H1 (cell line): ENCODE measurements at regions not wholly inside any gene's neighbourhood (a gene's known extent, or its start where the extent isn't known, plus 50 kb on each side); places are given as distances from the start of the nearest gene placed in this dataset.

ENCODE experiments used
- GTF2F1 ChIP-seq: IDR thresholded peaks from 2 replicates; pipeline ENCODE4 v1.6.1; 2012; ENCODE audit warnings: low read depth, low read length, improper control_type of control experiment, borderline replicate concordance
- POU5F1 ChIP-seq: IDR thresholded peaks from 2 replicates; pipeline ENCODE4 v1.6.1; 2011; ENCODE audit warnings: low read depth, mild to moderate bottlenecking, low read length, moderate library complexity
- RNF2 ChIP-seq: fragments of 200-900, 300-1000 bp; sonication (generic); IDR thresholded peaks from 2 replicates; pipeline ENCODE4 v1.7.1; 2016; ENCODE audit warnings: borderline replicate concordance, low read depth, mild to moderate bottlenecking, antibody characterized with exemption, low read length; ENCODE audit not compliant: poor library complexity, severe bottlenecking; ENCODE audit errors: missing control alignments

DNA sequence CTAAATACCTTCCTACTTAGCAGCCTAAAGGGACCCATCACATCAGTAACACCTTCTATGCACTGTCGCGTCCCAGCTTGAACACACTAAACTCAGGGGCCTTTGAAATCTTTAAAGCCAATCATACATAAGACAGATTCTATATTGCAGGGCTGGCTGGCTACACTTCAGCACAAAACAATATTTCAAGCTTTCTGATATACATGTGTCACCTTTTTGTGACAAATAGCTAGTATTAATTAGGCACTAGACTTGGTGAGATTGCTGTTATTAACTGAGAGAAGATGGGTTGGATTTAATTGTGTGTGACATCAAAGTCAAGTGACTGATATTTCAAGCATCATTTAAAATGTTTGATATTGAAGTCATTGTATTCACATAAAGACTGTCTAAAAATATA lies 148.4 kb downstream of the ZIC4 start (continued):
- TF ChIP-seq RNF2 (no peak), GTF2F1 (no peak), POU5F1 (no peak)
